ENCODE measurements at regions not wholly inside any gene's neighbourhood (a gene's known extent, or its start where the extent isn't known, plus 50 kb on each side); places are given as distances from the start of the nearest gene placed in this dataset.

DNA sequence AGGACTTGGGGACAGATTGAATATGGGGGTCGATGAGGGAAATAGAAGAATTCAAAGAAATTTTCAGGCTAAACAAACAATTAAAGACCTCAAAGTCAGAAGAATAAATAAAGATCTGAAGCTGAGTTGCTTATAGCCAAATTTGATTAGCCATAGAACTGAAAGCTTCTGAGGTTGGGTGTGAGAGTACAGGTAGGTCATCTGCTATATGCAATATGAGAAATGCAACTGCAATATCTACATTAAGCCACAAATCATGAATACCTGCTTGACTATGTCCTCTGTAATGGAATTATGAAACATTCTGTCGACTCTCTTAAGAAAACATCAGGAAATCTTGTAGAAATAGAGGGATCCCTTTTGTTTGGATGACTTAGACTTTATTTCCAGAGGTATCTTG is 192.1 kb upstream of the PCDH15 start:
- TF ChIP-seq, protein P1, sequence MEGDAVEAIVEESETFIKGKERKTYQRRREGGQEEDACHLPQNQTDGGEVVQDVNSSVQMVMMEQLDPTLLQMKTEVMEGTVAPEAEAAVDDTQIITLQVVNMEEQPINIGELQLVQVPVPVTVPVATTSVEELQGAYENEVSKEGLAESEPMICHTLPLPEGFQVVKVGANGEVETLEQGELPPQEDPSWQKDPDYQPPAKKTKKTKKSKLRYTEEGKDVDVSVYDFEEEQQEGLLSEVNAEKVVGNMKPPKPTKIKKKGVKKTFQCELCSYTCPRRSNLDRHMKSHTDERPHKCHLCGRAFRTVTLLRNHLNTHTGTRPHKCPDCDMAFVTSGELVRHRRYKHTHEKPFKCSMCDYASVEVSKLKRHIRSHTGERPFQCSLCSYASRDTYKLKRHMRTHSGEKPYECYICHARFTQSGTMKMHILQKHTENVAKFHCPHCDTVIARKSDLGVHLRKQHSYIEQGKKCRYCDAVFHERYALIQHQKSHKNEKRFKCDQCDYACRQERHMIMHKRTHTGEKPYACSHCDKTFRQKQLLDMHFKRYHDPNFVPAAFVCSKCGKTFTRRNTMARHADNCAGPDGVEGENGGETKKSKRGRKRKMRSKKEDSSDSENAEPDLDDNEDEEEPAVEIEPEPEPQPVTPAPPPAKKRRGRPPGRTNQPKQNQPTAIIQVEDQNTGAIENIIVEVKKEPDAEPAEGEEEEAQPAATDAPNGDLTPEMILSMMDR (IDR thresholded peaks at IDR 0.05) = no peak
- TF ChIP-seq POLR2A (IDR thresholded peaks at IDR 0.05) (no peak), POLR2AphosphoS5 (IDR thresholded peaks at IDR 0.05; ENCODE audit: insufficient read depth in 1 of 2, low read depth in 1 of 2) (no peak)

Data from vagina (tissue), 2 donors.